Sigmoid colon (tissue), 6 donors: ENCODE measurements at regions not wholly inside any gene's neighbourhood (a gene's known extent, or its start where the extent isn't known, plus 50 kb on each side); places are given as distances from the start of the nearest gene placed in this dataset.

ENCODE experiments used
- DNase-seq: peaks from one replicate; pipeline ENCODE4 v3.0.0-alpha.2; 2019
- H3K27ac ChIP-seq, 4 donors: fragments of 200-600 bp; sonication (generic); one replicate each; pipeline ENCODE4 v1.5.1; 2016 to 2019; ENCODE audit warnings: mild to moderate bottlenecking in 1 of 4
- H3K27me3 ChIP-seq, 3 donors: fragments of 200-600 bp; sonication (generic); one replicate each; pipeline ENCODE4 v1.5.1; 2019; ENCODE audit warnings: mild to moderate bottlenecking in 1 of 3
- H3K36me3 ChIP-seq, 4 donors: fragments of 200-600 bp; sonication (generic); one replicate each; pipeline ENCODE4 v1.5.1; 2016 to 2019
- H3K4me1 ChIP-seq, 4 donors: fragments of 200-600 bp; sonication (generic); one replicate each; pipeline ENCODE4 v1.5.1; 2017 to 2019
- H3K4me3 ChIP-seq, 4 donors: fragments of 200-600 bp; sonication (generic); one replicate each; pipeline ENCODE4 v1.5.1; 2017 to 2019; ENCODE audit warnings: mild to moderate bottlenecking in 2 of 4, moderate library complexity in 1 of 4
- H3K9me3 ChIP-seq, 4 donors: fragments of 200-600 bp in 3 of 4; sonication (generic) in 3 of 4; one replicate each; pipeline versions ENCODE4 v1.5.1 to v1.6.1; 2013 to 2019
- CTCF ChIP-seq, 4 experiments: fragments of 450-650 bp in 3 of 4; fragments of 200-600 bp in 1 of 4; IDR thresholded peaks; one replicate each; pipeline ENCODE4 v1.5.1; 2016 to 2019; ENCODE audit warnings: antibody characterized with exemption in 4 of 4, mild to moderate bottlenecking in 3 of 4, moderate library complexity in 2 of 4
- EP300 ChIP-seq, 4 donors: sonication (generic); formaldehyde crosslinking; IDR thresholded peaks; one replicate each; pipeline ENCODE4 v1.6.1; 2017; ENCODE audit warnings: antibody characterized with exemption in 4 of 4
- POLR2A ChIP-seq, 2 donors: fragments of 450-650 bp; IDR thresholded peaks; one replicate each; pipeline ENCODE4 v1.6.1; 2016; ENCODE audit warnings: antibody characterized with exemption in 2 of 2, mild to moderate bottlenecking in 2 of 2, moderate library complexity in 2 of 2
- POLR2AphosphoS5 ChIP-seq, 4 donors: sonication (generic); formaldehyde crosslinking; IDR thresholded peaks; one replicate each; pipeline ENCODE4 v1.6.1; 2017; ENCODE audit warnings: antibody characterized with exemption in 4 of 4
- WGBS, 2 donors: extraction: QIAGEN DNeasy Blood & Tissue Kit; methylation state at CpG; one replicate each; pipeline ENCODE4 v1.1.7; 2013; 5-methylcytosine and 5-hydroxymethylcytosine counted together
- intact Hi-C: fragments of 100-400 bp; cut with DNase I; formaldehyde crosslinking; loops from one replicate; pipeline ENCODE4 v1.15.1; 2023
- donor health status: healthy with polysubstance abuse.
- donor health status: healthy.

- intact Hi-C loops, result no loop called here
- DNase-seq, result no peak
- no peak for TF ChIP-seq EP300 (IDR thresholded peaks at IDR 0.05)
- TF ChIP-seq POLR2AphosphoS5 (IDR thresholded peaks at IDR 0.05), result no peak
- no peak for TF ChIP-seq CTCF (IDR thresholded peaks at IDR 0.05)
- no peak for TF ChIP-seq POLR2A (IDR thresholded peaks at IDR 0.05)
- Histone ChIP-seq H3K4me1 (no peaks in the 10 kb centered on the region), H3K4me3 (no peak overlapping the region), H3K36me3 (no peaks in the 10 kb centered on the region), H3K27me3 (peaks cover 0 to 3% (median 0%) of the 10 kb centered on the region in 3 donors), H3K27ac (no peak overlapping the region), H3K9me3 (no peaks in the 10 kb centered on the region)
- WGBS, 2 donors, result 95 to 96% methylated on average over 11 of the region's 11 CpGs
Measured at GRCh38 chr6:167409079-167409478, 84.2 kb downstream of the TTLL2 start.

GRCh38 chr6:167409694-167410093 lies 84.8 kb downstream of the TTLL2 start:
- Histone ChIP-seq H3K4me3 (no peak overlapping the region), H3K27ac (no peak overlapping the region), H3K27me3 (peaks cover 0 to 3% (median 0%) of the 10 kb centered on the region in 3 donors), H3K4me1 (no peaks in the 10 kb centered on the region), H3K9me3 (no peaks in the 10 kb centered on the region), H3K36me3 (no peaks in the 10 kb centered on the region)
- no peak for DNase-seq
- TF ChIP-seq CTCF (IDR thresholded peaks at IDR 0.05) (no peak), POLR2AphosphoS5 (IDR thresholded peaks at IDR 0.05) (no peak), POLR2A (IDR thresholded peaks at IDR 0.05) (no peak), EP300 (IDR thresholded peaks at IDR 0.05) (no peak)
- intact Hi-C loops, result no loop called here
- WGBS, 2 donors, result 88% methylated on average over 6 of the region's 6 CpGs

- intact Hi-C loops, result no loop called here
- no peak for DNase-seq
- 48 to 71% methylated on average over 9 of the region's 9 CpGs for WGBS, 2 donors
Measured at GRCh38 chr6:167410462-167410861, 85.6 kb downstream of the TTLL2 start.

GRCh38 chr6:167412506-167412905 lies 87.6 kb downstream of the TTLL2 start:
- Histone ChIP-seq H3K27ac (no peak overlapping the region), H3K4me1 (no peaks in the 10 kb centered on the region), H3K36me3 (no peaks in the 10 kb centered on the region), H3K27me3 (no peaks in the 10 kb centered on the region), H3K4me3 (no peak overlapping the region), H3K9me3 (no peaks in the 10 kb centered on the region)
- WGBS, 2 donors, result 75 to 87% methylated on average over 5 of the region's 5 CpGs
- TF ChIP-seq EP300 (IDR thresholded peaks at IDR 0.05) (no peak), POLR2AphosphoS5 (IDR thresholded peaks at IDR 0.05) (no peak), POLR2A (IDR thresholded peaks at IDR 0.05) (no peak), CTCF (IDR thresholded peaks at IDR 0.05) (no peak)
- no peak for DNase-seq
- intact Hi-C loops, result no loop called here

More at GRCh38 chr6:167410462-167410861, 85.6 kb downstream of the TTLL2 start:
- Histone ChIP-seq H3K4me3 (no peak overlapping the region), H3K27me3 (peaks cover 0 to 3% (median 0%) of the 10 kb centered on the region in 3 donors), H3K27ac (no peak overlapping the region), H3K4me1 (no peaks in the 10 kb centered on the region), H3K36me3 (no peaks in the 10 kb centered on the region), H3K9me3 (no peaks in the 10 kb centered on the region)
- TF ChIP-seq POLR2A (IDR thresholded peaks at IDR 0.05), result no peak
- TF ChIP-seq CTCF (IDR thresholded peaks at IDR 0.05), result no peak
- no peak for TF ChIP-seq POLR2AphosphoS5 (IDR thresholded peaks at IDR 0.05)
- TF ChIP-seq EP300 (IDR thresholded peaks at IDR 0.05), result no peak

GRCh38 chr6:167415441-167415961 lies 90.6 kb downstream of the TTLL2 start:
- no peaks in the 10 kb centered on the region for H3K36me3 ChIP-seq
- no peaks in the 10 kb centered on the region for H3K4me1 ChIP-seq
- no peak for DNase-seq
- H3K4me3 ChIP-seq, result no peak overlapping the region
- 93 to 94% methylated on average over 18 of the region's 18 CpGs for WGBS, 2 donors
- TF ChIP-seq POLR2AphosphoS5 (IDR thresholded peaks at IDR 0.05) (no peak), EP300 (IDR thresholded peaks at IDR 0.05) (no peak), POLR2A (IDR thresholded peaks at IDR 0.05) (no peak), CTCF (IDR thresholded peaks at IDR 0.05) (no peak)
- intact Hi-C loops, result no loop called here
- H3K27me3 ChIP-seq, result peaks cover 0 to 3% (median 0%) of the 10 kb centered on the region in 3 donors
- H3K9me3 ChIP-seq, result no peaks in the 10 kb centered on the region
- H3K27ac ChIP-seq, result no peak overlapping the region
